ENCODE measurements at regions not wholly inside any gene's neighbourhood (a gene's known extent, or its start where the extent isn't known, plus 50 kb on each side); places are given as distances from the start of the nearest gene placed in this dataset.

GRCh38 chr17:79369001-79369400 is 241.8 kb downstream of the RBFOX3 start:
- no peak for DNase-seq (ENCODE audit: low read depth)

GRCh38 chr17:79368521-79368920 is 242.3 kb downstream of the RBFOX3 start:
- no peak for DNase-seq (ENCODE audit: low read depth)

- no peak for DNase-seq (ENCODE audit: low read depth)
Observed at GRCh38 chr17:79366988-79367571, 243.8 kb downstream of the RBFOX3 start.

GRCh38 chr17:79365836-79366770 is 244.7 kb downstream of the RBFOX3 start:
- DNase-seq (ENCODE audit: low read depth): no peak

GRCh38 chr17:79365351-79365750 is 245.5 kb downstream of the RBFOX3 start:
- no peak for DNase-seq (ENCODE audit: low read depth)

- DNase-seq (ENCODE audit: low read depth): no peak
Observed at GRCh38 chr17:79364315-79365094, 246.3 kb downstream of the RBFOX3 start.

GRCh38 chr17:79363552-79364275 is 247.1 kb downstream of the RBFOX3 start:
- no peak for DNase-seq (ENCODE audit: low read depth)

GRCh38 chr17:79362772-79363305 is 248.0 kb downstream of the RBFOX3 start:
- DNase-seq (ENCODE audit: low read depth): no peak

GRCh38 chr17:79361873-79362771 is 248.7 kb downstream of the RBFOX3 start:
- DNase-seq (ENCODE audit: low read depth): no peak

GRCh38 chr17:79361221-79361734 is 249.6 kb downstream of the RBFOX3 start:
- DNase-seq (ENCODE audit: low read depth): no peak

GRCh38 chr17:79360196-79360595 is 250.7 kb downstream of the RBFOX3 start:
- DNase-seq (ENCODE audit: low read depth): no peak

- DNase-seq (ENCODE audit: low read depth): no peak
Observed at GRCh38 chr17:79356839-79357447, 253.9 kb downstream of the RBFOX3 start.

- DNase-seq (ENCODE audit: low read depth): no peak
Observed at GRCh38 chr17:79355165-79355564, 255.7 kb downstream of the RBFOX3 start.

- no peak for DNase-seq (ENCODE audit: low read depth)
Observed at GRCh38 chr17:79354173-79354820, 256.6 kb downstream of the RBFOX3 start.

- no peak for DNase-seq (ENCODE audit: low read depth)
Observed at GRCh38 chr17:79353548-79353947, 257.3 kb downstream of the RBFOX3 start.

- no peak for DNase-seq (ENCODE audit: low read depth)
Observed at GRCh38 chr17:79353016-79353415, 257.8 kb downstream of the RBFOX3 start.

GRCh38 chr17:79350533-79350932 is 260.3 kb downstream of the RBFOX3 start:
- no peak for DNase-seq (ENCODE audit: low read depth)

- DNase-seq (ENCODE audit: low read depth): no peak
Observed at GRCh38 chr17:79349506-79350400, 261.1 kb downstream of the RBFOX3 start.
